ENCODE measurements at regions not wholly inside any gene's neighbourhood (a gene's known extent, or its start where the extent isn't known, plus 50 kb on each side); places are given as distances from the start of the nearest gene placed in this dataset.
A peak's percentile ranks its signal among the peaks of the same experiment; 100 is the strongest.

- DNase-seq (ENCODE audit: low read depth) = no peak
- no peak overlapping the region for H3K4me3 ChIP-seq (ENCODE audit: low read length)
- no peak for TF ChIP-seq CTCF (conservative IDR thresholded peaks at IDR 0.05; ENCODE audit: low read length)
Observed at GRCh38 chr18:73147590-73147989, 279.8 kb upstream of the NETO1 start.

DNA sequence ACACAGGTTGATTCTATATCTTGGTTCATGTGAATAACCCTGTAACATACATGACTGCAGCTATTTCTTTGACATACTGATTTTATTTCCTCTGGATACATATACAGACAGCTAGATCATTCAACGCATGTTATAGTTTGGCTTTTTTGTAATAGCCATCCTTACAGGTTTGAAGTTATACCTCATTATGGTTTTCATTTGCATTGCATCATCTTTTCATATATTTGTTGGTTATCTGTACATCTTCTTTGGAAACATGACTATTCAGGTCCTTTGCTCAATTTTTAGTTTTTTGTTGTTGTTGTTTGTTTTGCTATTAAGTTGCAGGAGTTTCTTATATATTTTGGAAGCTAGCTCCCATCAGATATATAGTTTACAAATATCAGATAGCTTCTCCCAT is 276.2 kb upstream of the NETO1 start:
- TF ChIP-seq CTCF (conservative IDR thresholded peaks at IDR 0.05; ENCODE audit: low read length) = no peak
- no peak for DNase-seq (ENCODE audit: low read depth)
- H3K4me3 ChIP-seq (ENCODE audit: low read length) = no peak overlapping the region

GRCh38 chr18:73136134-73136533 is 268.3 kb upstream of the NETO1 start:
- no peak overlapping the region for H3K4me3 ChIP-seq (ENCODE audit: low read length)
- peak; percentile 4 for DNase-seq (ENCODE audit: low read depth)
- peak; percentile 47 for TF ChIP-seq CTCF (conservative IDR thresholded peaks at IDR 0.05; ENCODE audit: low read length)

- no peak for TF ChIP-seq CTCF (conservative IDR thresholded peaks at IDR 0.05; ENCODE audit: low read length)
- H3K4me3 ChIP-seq (ENCODE audit: low read length) = no peak overlapping the region
- peak; percentile 2 for DNase-seq (ENCODE audit: low read depth)
Observed at GRCh38 chr18:73124175-73124574, 256.4 kb upstream of the NETO1 start.

DNA sequence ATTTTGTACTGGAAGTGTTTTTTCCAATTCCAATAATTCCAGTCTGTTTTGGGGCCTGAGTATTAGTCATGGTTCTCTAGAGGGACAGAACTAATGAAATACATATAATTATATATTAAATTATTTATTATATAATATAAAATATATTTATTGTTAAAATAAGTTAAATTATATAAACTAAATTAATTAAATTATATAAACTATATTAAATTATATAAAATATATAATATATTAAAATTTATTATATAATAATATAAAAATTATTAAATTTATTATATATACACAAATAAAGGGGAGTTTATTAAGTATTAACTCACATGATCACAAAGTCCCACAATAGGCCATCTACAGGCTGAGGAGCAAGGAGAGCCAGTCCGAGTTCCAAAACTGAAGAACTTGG is 253.4 kb upstream of the NETO1 start:
- no peak for DNase-seq (ENCODE audit: low read depth)
- H3K4me3 ChIP-seq (ENCODE audit: low read length) = no peak overlapping the region
- TF ChIP-seq CTCF (conservative IDR thresholded peaks at IDR 0.05; ENCODE audit: low read length) = no peak

GRCh38 chr18:73120626-73121025 is 252.8 kb upstream of the NETO1 start:
- H3K4me3 ChIP-seq (ENCODE audit: low read length) = no peak overlapping the region
- TF ChIP-seq CTCF (conservative IDR thresholded peaks at IDR 0.05; ENCODE audit: low read length) = no peak
- DNase-seq (ENCODE audit: low read depth) = no peak

GRCh38 chr18:73119574-73119973 is 251.8 kb upstream of the NETO1 start:
- no peak for DNase-seq (ENCODE audit: low read depth)
- no peak for TF ChIP-seq CTCF (conservative IDR thresholded peaks at IDR 0.05; ENCODE audit: low read length)
- H3K4me3 ChIP-seq (ENCODE audit: low read length) = no peak overlapping the region

All from AG10803 (cell line).